SKM-1 treated with dmso at 0.1 percent for 144 hours (cell line): ENCODE measurements at regions not wholly inside any gene's neighbourhood (a gene's known extent, or its start where the extent isn't known, plus 50 kb on each side); places are given as distances from the start of the nearest gene placed in this dataset.

Source experiments
- DNase-seq: peaks from one replicate; lab custom pipeline; 2025; ENCODE audit not compliant: unreplicated experiment; lab: John Stamatoyannopoulos, UW

- no peak for DNase-seq
Measured at GRCh38 chr5:152271420-152271819, 133.7 kb downstream of the NMUR2 start.

- no peak for DNase-seq
Measured at GRCh38 chr5:152270096-152270495, 135.0 kb downstream of the NMUR2 start.

- DNase-seq: no peak
Measured at GRCh38 chr5:152269533-152269932, 135.5 kb downstream of the NMUR2 start.

GRCh38 chr5:152264645-152265254 is 140.3 kb downstream of the NMUR2 start:
- no peak for DNase-seq

GRCh38 chr5:152262667-152263066 is 142.4 kb downstream of the NMUR2 start:
- DNase-seq: no peak

GRCh38 chr5:152260940-152261339 is 144.1 kb downstream of the NMUR2 start:
- DNase-seq: no peak

- no peak for DNase-seq
Measured at GRCh38 chr5:152259702-152260101, 145.4 kb downstream of the NMUR2 start.

- no peak for DNase-seq
Measured at GRCh38 chr5:152256580-152256979, 148.5 kb downstream of the NMUR2 start.

- DNase-seq: no peak
Measured at GRCh38 chr5:152255411-152255810, 149.7 kb downstream of the NMUR2 start.

GRCh38 chr5:152247850-152248385 is 157.2 kb downstream of the NMUR2 start:
- DNase-seq: no peak

- no peak for DNase-seq
Measured at GRCh38 chr5:152246401-152246800, 158.7 kb downstream of the NMUR2 start.

- DNase-seq: peak; percentile 58
Measured at GRCh38 chr5:152237531-152237930, 167.5 kb downstream of the NMUR2 start.

- DNase-seq: no peak
Measured at GRCh38 chr5:152226191-152226590, 178.9 kb downstream of the NMUR2 start.

GRCh38 chr5:152221721-152222629 is 183.1 kb downstream of the NMUR2 start:
- DNase-seq: no peak

GRCh38 chr5:152218694-152219093 is 186.4 kb downstream of the NMUR2 start:
- no peak for DNase-seq

GRCh38 chr5:152205804-152206203 is 199.3 kb downstream of the NMUR2 start:
- DNase-seq: no peak

GRCh38 chr5:152202321-152202720 is 202.8 kb downstream of the NMUR2 start:
- DNase-seq: no peak

GRCh38 chr5:152193391-152194107 is 211.5 kb downstream of the NMUR2 start:
- DNase-seq: no peak

GRCh38 chr5:152188251-152188650 is 216.8 kb downstream of the NMUR2 start:
- no peak for DNase-seq

GRCh38 chr5:152187668-152188067 is 217.4 kb downstream of the NMUR2 start:
- no peak for DNase-seq

GRCh38 chr5:152185547-152186245 is 219.4 kb downstream of the NMUR2 start:
- no peak for DNase-seq
